Upper lobe of right lung (tissue), 1 donor: ENCODE measurements at regions not wholly inside any gene's neighbourhood (a gene's known extent, or its start where the extent isn't known, plus 50 kb on each side); places are given as distances from the start of the nearest gene placed in this dataset.

Source experiments
- ATAC-seq: fragments of 200-7000 bp; cut with Tn5 transposase; one replicate; pipeline ENCODE4 v1.9.1; 2020; ENCODE audit warnings: mild to moderate bottlenecking, moderate library complexity
- DNase-seq: peaks from one replicate; pipeline ENCODE4 v3.0.0-alpha.2; 2020
- H3K27ac ChIP-seq: fragments of 200-600 bp; one replicate; pipeline ENCODE4 v1.8.0; 2022
- H3K27me3 ChIP-seq: fragments of 200-600 bp; one replicate; pipeline ENCODE4 v1.8.0; 2022; ENCODE audit warnings: mild to moderate bottlenecking
- H3K36me3 ChIP-seq: fragments of 200-600 bp; one replicate; pipeline ENCODE4 v1.8.0; 2022
- H3K4me1 ChIP-seq: fragments of 200-600 bp; one replicate; pipeline ENCODE4 v1.8.0; 2022
- H3K4me3 ChIP-seq: fragments of 200-600 bp; one replicate; pipeline ENCODE4 v1.8.0; 2022; ENCODE audit warnings: mild to moderate bottlenecking
- H3K9me3 ChIP-seq: fragments of 200-600 bp; one replicate; pipeline ENCODE4 v1.8.0; 2022
- intact Hi-C: fragments of 100-400 bp; cut with DNase I; formaldehyde crosslinking; loops from one replicate; pipeline ENCODE4 v1.11.0; 2022
- TF ChIP-seq, protein P1 (sequence below): fragments of 200-600 bp; IDR thresholded peaks from one replicate; pipeline ENCODE4 v1.8.0; 2022; ENCODE audit warnings: antibody characterized with exemption
- donor health status: DM: no; HTN: yes; CAD: no; lungs with severe emphysema.

DNA sequence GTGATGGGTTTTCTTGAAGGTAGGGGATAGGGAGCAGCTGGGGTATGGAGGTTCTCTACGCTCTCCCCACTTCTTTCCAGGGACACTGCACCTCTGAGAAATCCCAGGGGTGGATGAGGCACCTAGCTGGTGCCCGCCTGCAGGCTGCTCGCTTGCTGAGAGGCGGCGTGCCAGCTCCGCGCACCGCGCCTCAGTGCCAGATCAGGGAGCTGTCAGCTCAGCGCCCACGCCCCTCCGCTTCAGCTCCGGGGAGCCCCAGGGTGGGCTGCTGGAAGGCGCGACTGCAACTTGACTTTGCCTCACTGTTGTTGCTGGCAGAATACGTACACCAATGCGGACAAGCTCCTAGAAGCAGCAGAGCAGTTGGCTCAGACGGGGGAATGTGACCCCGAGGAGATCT lies 345.7 kb upstream of the UMPS start:
- no peaks in the 10 kb centered on the region for H3K4me1 ChIP-seq
- intact Hi-C loops = no loop called here
- TF ChIP-seq, protein P1, sequence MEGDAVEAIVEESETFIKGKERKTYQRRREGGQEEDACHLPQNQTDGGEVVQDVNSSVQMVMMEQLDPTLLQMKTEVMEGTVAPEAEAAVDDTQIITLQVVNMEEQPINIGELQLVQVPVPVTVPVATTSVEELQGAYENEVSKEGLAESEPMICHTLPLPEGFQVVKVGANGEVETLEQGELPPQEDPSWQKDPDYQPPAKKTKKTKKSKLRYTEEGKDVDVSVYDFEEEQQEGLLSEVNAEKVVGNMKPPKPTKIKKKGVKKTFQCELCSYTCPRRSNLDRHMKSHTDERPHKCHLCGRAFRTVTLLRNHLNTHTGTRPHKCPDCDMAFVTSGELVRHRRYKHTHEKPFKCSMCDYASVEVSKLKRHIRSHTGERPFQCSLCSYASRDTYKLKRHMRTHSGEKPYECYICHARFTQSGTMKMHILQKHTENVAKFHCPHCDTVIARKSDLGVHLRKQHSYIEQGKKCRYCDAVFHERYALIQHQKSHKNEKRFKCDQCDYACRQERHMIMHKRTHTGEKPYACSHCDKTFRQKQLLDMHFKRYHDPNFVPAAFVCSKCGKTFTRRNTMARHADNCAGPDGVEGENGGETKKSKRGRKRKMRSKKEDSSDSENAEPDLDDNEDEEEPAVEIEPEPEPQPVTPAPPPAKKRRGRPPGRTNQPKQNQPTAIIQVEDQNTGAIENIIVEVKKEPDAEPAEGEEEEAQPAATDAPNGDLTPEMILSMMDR = no peak
- no peaks in the 10 kb centered on the region for H3K9me3 ChIP-seq
- H3K27ac ChIP-seq = no peak overlapping the region
- ATAC-seq = no peak
- H3K27me3 ChIP-seq = no peaks in the 10 kb centered on the region
- no peak overlapping the region for H3K4me3 ChIP-seq
- H3K36me3 ChIP-seq = no peaks in the 10 kb centered on the region
- DNase-seq = no peak

DNA sequence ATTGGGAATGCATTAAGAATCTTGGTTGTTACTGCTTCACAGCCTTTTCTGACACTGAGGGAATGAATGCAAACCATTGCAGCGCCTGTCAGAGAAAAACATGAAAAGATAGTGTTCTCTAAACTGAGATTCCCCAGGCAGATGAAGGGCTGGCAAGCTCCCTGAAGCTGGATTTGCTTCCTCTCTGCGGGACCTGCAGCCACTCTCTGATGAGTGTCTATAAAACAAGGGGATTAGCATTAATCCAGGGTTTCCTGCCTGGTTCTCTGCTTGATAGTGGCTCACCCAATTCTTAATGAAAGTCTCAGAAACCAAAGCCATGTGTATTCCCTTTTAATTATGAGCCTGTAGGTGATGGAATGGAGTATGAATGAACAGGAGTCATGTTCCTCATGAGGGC lies 344.3 kb upstream of the UMPS start:
- Histone ChIP-seq H3K36me3 (no peaks in the 10 kb centered on the region), H3K4me1 (no peaks in the 10 kb centered on the region), H3K9me3 (no peaks in the 10 kb centered on the region), H3K4me3 (no peak overlapping the region), H3K27me3 (no peaks in the 10 kb centered on the region), H3K27ac (no peak overlapping the region)
- no peak for ATAC-seq
- DNase-seq = no peak
- intact Hi-C loops = no loop called here
- TF ChIP-seq, protein P1 = no peak

DNA sequence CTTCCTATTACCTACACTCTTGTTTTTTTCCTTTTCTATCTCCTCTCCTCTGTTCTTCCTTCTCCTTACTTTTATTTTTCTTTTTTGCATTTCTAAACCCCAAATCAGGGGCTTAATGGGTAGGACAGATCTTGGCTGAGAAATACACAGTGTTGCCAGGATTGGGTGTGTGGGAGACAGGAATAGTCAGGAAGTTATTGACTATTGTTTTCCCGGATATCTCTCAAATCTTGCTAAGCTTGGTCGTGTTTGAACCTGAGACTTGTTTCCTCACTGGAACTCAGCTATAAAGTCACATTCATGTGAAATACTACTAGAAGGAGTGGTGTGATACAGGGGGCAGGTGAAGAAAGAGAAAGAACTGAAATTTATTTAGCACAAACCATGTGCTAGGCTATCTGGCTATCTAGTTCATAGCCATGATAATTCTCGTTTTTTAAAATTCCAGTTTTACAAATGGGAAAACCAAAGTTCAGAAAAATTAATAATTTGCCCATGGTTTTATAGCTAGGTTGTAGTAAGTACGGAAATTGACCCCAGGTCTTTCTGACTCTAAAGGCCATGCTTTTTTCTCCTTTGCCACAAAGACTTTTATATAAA lies 343.2 kb upstream of the UMPS start:
- DNase-seq = no peak
- Histone ChIP-seq H3K4me1 (no peaks in the 10 kb centered on the region), H3K27me3 (no peaks in the 10 kb centered on the region), H3K27ac (no peak overlapping the region), H3K36me3 (no peaks in the 10 kb centered on the region), H3K4me3 (no peak overlapping the region), H3K9me3 (no peaks in the 10 kb centered on the region)
- intact Hi-C loops = no loop called here
- no peak for ATAC-seq
- TF ChIP-seq, protein P1 = no peak

DNA sequence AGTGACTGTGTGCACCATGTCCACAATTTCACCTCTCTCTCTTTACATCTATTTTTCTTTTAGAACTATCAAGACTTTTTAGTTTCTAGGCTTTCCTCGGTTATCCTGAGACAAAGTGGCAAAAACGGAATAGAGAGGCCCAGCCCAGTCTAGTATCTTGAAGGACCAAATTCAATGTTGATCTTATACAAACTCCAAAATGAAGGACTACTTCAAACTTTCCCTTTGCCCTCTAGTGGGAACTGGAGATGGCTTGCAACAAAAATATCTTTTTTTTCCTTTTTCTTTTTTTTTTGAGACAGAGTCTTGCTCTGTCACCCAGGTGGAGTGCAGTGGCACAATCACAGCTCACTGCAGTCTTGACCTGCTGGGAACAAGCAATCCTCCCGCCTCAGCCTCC lies 338.5 kb upstream of the UMPS start:
- ATAC-seq (no peak), DNase-seq (no peak)
- Histone ChIP-seq H3K27me3 (no peaks in the 10 kb centered on the region), H3K27ac (no peak overlapping the region), H3K4me1 (no peaks in the 10 kb centered on the region), H3K4me3 (no peak overlapping the region), H3K36me3 (no peaks in the 10 kb centered on the region), H3K9me3 (no peaks in the 10 kb centered on the region)
- intact Hi-C loops = no loop called here
- TF ChIP-seq, protein P1 = no peak

DNA sequence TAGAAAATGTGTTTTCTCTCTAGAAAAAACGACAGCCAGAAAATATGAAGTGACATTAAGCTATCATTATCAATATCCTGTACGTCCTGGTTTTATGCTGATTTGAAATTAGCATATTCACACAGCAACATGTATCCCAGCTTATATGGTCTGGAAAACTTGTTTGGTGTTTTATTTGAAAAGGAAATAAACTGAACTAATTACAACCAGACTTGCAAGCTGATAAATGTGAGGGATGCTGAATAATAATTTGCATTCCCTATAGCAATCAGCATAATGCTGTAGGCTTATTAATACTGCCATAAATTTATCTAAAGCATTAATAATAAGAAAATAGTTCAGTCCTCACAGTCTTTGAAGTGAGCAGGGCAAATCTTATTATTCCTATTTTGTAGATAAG lies 336.9 kb upstream of the UMPS start:
- ATAC-seq = no peak
- H3K4me3 ChIP-seq = no peak overlapping the region
- TF ChIP-seq, protein P1 = no peak
- no peaks in the 10 kb centered on the region for H3K9me3 ChIP-seq
- H3K36me3 ChIP-seq = no peaks in the 10 kb centered on the region
- H3K27me3 ChIP-seq = no peaks in the 10 kb centered on the region
- H3K27ac ChIP-seq = no peak overlapping the region
- intact Hi-C loops = no loop called here
- no peaks in the 10 kb centered on the region for H3K4me1 ChIP-seq
- DNase-seq = no peak

DNA sequence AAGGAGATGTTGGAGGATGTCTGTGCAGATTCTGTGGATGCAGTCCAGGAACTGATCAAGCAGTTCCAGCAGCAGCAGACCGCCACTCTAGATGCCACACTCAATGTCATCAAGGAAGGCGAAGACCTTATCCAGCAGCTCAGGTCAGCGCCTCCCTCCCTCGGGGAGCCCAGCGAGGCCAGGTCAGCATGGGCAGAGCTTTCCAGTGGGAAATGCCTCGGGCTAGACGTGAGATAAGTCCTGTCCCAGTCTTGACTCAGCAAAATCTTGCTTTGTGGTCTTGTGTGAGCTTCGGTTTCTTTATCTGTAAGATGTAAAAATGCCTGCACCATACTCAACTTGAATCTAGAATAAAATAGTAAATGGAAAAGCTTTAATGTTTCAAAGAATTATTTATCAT lies 335.1 kb upstream of the UMPS start:
- ATAC-seq = no peak
- Histone ChIP-seq H3K27ac (no peak overlapping the region), H3K4me1 (no peaks in the 10 kb centered on the region), H3K9me3 (no peaks in the 10 kb centered on the region), H3K27me3 (no peaks in the 10 kb centered on the region), H3K36me3 (no peaks in the 10 kb centered on the region), H3K4me3 (no peak overlapping the region)
- TF ChIP-seq, protein P1 = no peak
- intact Hi-C loops = no loop called here
- DNase-seq = no peak
